K562 (cell line): ENCODE measurements at regions not wholly inside any gene's neighbourhood (a gene's known extent, or its start where the extent isn't known, plus 50 kb on each side); places are given as distances from the start of the nearest gene placed in this dataset.

Experiments
- ATAC-seq: fragments of 200-7000 bp; cut with Tn5 transposase; 3 replicates; pipeline ENCODE4 v1.9.1; 2020; ENCODE audit warnings: moderate library complexity
- BruUV-seq: library from RNA; stranded (reverse); fragments of 400-500 nt; replicated peaks from 2 replicates; lab custom pipeline; 2021; lab: Mats Ljungman, UMichigan
- CTCF ChIA-PET: fragments of 300-600 bp; formaldehyde crosslinking; extraction: SDS; loops from one replicate; lab custom pipeline; 2021; ENCODE audit warnings: low intra/inter-chr PET ratio; lab: Yijun Ruan, JAX
- POLR2A ChIA-PET: fragments of 300-600, 350-650 bp; sonication (Branson Sonifier 250); formaldehyde crosslinking; extraction: SDS; loops from one replicate; lab custom pipeline; 2021; ENCODE audit warnings: antibody characterized with exemption, inconsistent platforms; lab: Yijun Ruan, JAX
- DNase-seq, 4 experiments: peaks; one replicate each; pipeline versions ENCODE4 v3.0.0 to v3.0.0-alpha.2; 2011 to 2018; ENCODE audit warnings: low spot score in 3 of 4, mixed read lengths in 3 of 4; ENCODE audit errors: extremely low read depth in 1 of 4
- FAIRE-seq: peaks from 2 replicates; lab custom pipeline; 2011; peaks lifted over from hg19 to GRCh38; lab: Jason Lieb, UNC
- H2AFZ ChIP-seq: 2 replicates; pipeline ENCODE4 v1.6.0; 2011; ENCODE audit warnings: low read depth, low read length, control low read depth, inconsistent platforms
- H3K27ac ChIP-seq: fragments of 200-600 bp; 3 replicates; pipeline ENCODE4 v1.8.0; 2011; ENCODE audit warnings: low read depth, mild to moderate bottlenecking, control low read depth, inconsistent platforms, low read length, moderate library complexity, mixed read lengths; ENCODE audit errors: extremely low read depth
- H3K27me3 ChIP-seq, 2 experiments: fragments of 300-600 bp in 1 of 2; 2 replicates in 1 of 2; 3 replicates in 1 of 2; pipeline versions ENCODE4 v1.6.0 to v1.8.0; 2011; ENCODE audit warnings: inconsistent platforms in 2 of 2, low read length in 2 of 2, mild to moderate bottlenecking in 1 of 2, mixed read lengths in 1 of 2, moderate library complexity in 1 of 2; ENCODE audit not compliant: control insufficient read depth in 2 of 2, insufficient read depth in 2 of 2
- H3K36me3 ChIP-seq: fragments of 300-600 bp; 3 replicates; pipeline ENCODE4 v1.8.0; 2011; ENCODE audit warnings: mild to moderate bottlenecking, low read length, inconsistent platforms; ENCODE audit not compliant: control insufficient read depth, insufficient read depth
- H3K4me1 ChIP-seq, 2 experiments: fragments of 200-600 bp in 1 of 2; replicated peaks in 1 of 2; 2 replicates in 1 of 2; 3 replicates in 1 of 2; pipeline versions ENCODE4 v1.5.1 to v1.8.0; 2011; ENCODE audit warnings: inconsistent platforms in 2 of 2, low read length in 2 of 2, mild to moderate bottlenecking in 1 of 2, mixed read lengths in 1 of 2, moderate library complexity in 1 of 2; ENCODE audit not compliant: control insufficient read depth in 2 of 2, insufficient read depth in 2 of 2
- H3K4me2 ChIP-seq: 2 replicates; pipeline ENCODE4 v1.6.1; 2011; ENCODE audit warnings: low read length, control low read depth, inconsistent platforms, mixed read lengths; ENCODE audit not compliant: insufficient read depth
- H3K4me3 ChIP-seq: fragments of 200-600 bp; sonication (generic), shearing (Covaris generic); 2 replicates; pipeline ENCODE4 v1.5.1; 2016; ENCODE audit warnings: control low read depth, inconsistent platforms
- H3K79me2 ChIP-seq: fragments of 200-600 bp; 3 replicates; pipeline ENCODE4 v1.8.0; 2011; ENCODE audit warnings: low read length, inconsistent platforms; ENCODE audit not compliant: control insufficient read depth, insufficient read depth
- H3K9ac ChIP-seq, 2 experiments: 2 replicates each; pipeline versions ENCODE4 v1.6.0 to v1.6.1; 2011; ENCODE audit warnings: low read depth in 2 of 2, low read length in 2 of 2, control low read depth in 1 of 2, inconsistent platforms in 1 of 2, mild to moderate bottlenecking in 1 of 2, mixed read lengths in 1 of 2; ENCODE audit not compliant: insufficient read depth in 1 of 2
- H3K9me1 ChIP-seq: one replicate; pipeline ENCODE4 v1.6.0; 2011; ENCODE audit warnings: inconsistent platforms, mild to moderate bottlenecking, low read length, moderate library complexity; ENCODE audit not compliant: control insufficient read depth, insufficient read depth
- H3K9me3 ChIP-seq: replicated peaks from 2 replicates; pipeline ENCODE4 v1.5.1; 2011; ENCODE audit warnings: low read depth, low read length, inconsistent platforms; ENCODE audit not compliant: control insufficient read depth, insufficient read depth
- H4K20me1 ChIP-seq: replicated peaks from 2 replicates; pipeline ENCODE4 v1.6.1; 2011; ENCODE audit warnings: low read length, inconsistent platforms, mixed read lengths; ENCODE audit not compliant: control insufficient read depth, insufficient read depth
- BCL6 ChIP-seq: fragments of 250-450 bp; sonication (Bioruptor Pico); IDR thresholded peaks from 2 replicates; pipeline ENCODE4 v1.4.0; 2020
- BCOR ChIP-seq: fragments of 450-650 bp; IDR thresholded peaks from 2 replicates; pipeline ENCODE4 v1.6.1; 2016
- BRF1 ChIP-seq: IDR thresholded peaks from 3 replicates; pipeline ENCODE4 v1.6.1; 2011; ENCODE audit warnings: borderline replicate concordance, mild to moderate bottlenecking; ENCODE audit not compliant: insufficient read length; ENCODE audit errors: extremely low read depth
- CBFA2T3 ChIP-seq: fragments of 450-650 bp; IDR thresholded peaks from 2 replicates; pipeline ENCODE4 v1.6.1; 2017
- GABPA ChIP-seq: fragments of 200-800 bp; sonication (Bioruptor generic); conservative IDR thresholded peaks from 2 replicates; pipeline ENCODE4 v1.6.1; 2016; ENCODE audit warnings: low read depth, missing genetic modification characterization, missing compliant biosample characterization
- KDM1A ChIP-seq, 2 experiments: fragments of 450-650 bp; IDR thresholded peaks; 2 replicates each; pipeline ENCODE4 v1.6.1; 2016; ENCODE audit warnings: mild to moderate bottlenecking in 2 of 2
- MYNN ChIP-seq, 2 experiments: sonication (generic); formaldehyde crosslinking in 1 of 2; IDR thresholded peaks; 2 replicates each; pipeline versions ENCODE4 v1.5.0 to v1.6.1; 2016 to 2020; ENCODE audit warnings: antibody characterized with exemption in 1 of 2, missing genetic modification reagents in 1 of 2
- NFXL1 ChIP-seq: fragments of 450-650 bp; formaldehyde crosslinking; IDR thresholded peaks from 2 replicates; pipeline ENCODE4 v1.4.0; 2021; ENCODE audit warnings: mild to moderate bottlenecking
- RB1 ChIP-seq: fragments of 450-650 bp; IDR thresholded peaks from 2 replicates; pipeline ENCODE4 v1.6.1; 2017; ENCODE audit warnings: low read depth, mild to moderate bottlenecking
- ZFP36 ChIP-seq: fragments of 150-350 bp; IDR thresholded peaks from 2 replicates; pipeline ENCODE4 v1.6.1; 2018; ENCODE audit warnings: low read length, low read depth; ENCODE audit not compliant: partially characterized antibody
- ZNF174 ChIP-seq: fragments of 250-450 bp; sonication (Bioruptor Pico); IDR thresholded peaks from 2 replicates; pipeline ENCODE4 v1.4.0; 2020; ENCODE audit warnings: mild to moderate bottlenecking
- ZNF217 ChIP-seq: sonication (generic); formaldehyde crosslinking; IDR thresholded peaks from 2 replicates; pipeline ENCODE4 v1.8.0; 2022; ENCODE audit warnings: mild to moderate bottlenecking, missing genetic modification reagents
- ZNF3 ChIP-seq: fragments of 250-450 bp; sonication (Bioruptor Pico); IDR thresholded peaks from 2 replicates; pipeline ENCODE4 v1.5.0; 2021; ENCODE audit warnings: mild to moderate bottlenecking, moderate library complexity
- ZNF551 ChIP-seq: fragments of 250-450 bp; sonication (Bioruptor Pico); IDR thresholded peaks from 2 replicates; pipeline ENCODE4 v1.5.0; 2021; ENCODE audit warnings: mild to moderate bottlenecking, moderate library complexity
- ZNF644 ChIP-seq: fragments of 200-800 bp; sonication (Bioruptor generic); IDR thresholded peaks from 2 replicates; pipeline ENCODE4 v1.6.1; 2016; ENCODE audit warnings: low read depth, missing genetic modification characterization, missing compliant biosample characterization
- ZNF717 ChIP-seq: fragments of 250-450 bp; sonication (Bioruptor Pico); IDR thresholded peaks from 2 replicates; pipeline ENCODE4 v1.5.0; 2021
- ZNF785 ChIP-seq: fragments of 250-450 bp; sonication (Bioruptor Pico); IDR thresholded peaks from 2 replicates; pipeline ENCODE4 v1.4.0; 2020; ENCODE audit warnings: mild to moderate bottlenecking
- WGBS: fragments of 100-300 bp; shearing (Covaris generic); methylation state at CpG from one replicate; pipeline ENCODE4 v1.1.6; 2016; ENCODE audit warnings: low coverage, mixed read lengths; ENCODE audit not compliant: insufficient coverage; ENCODE audit errors: missing lambda C conversion rate; 5-methylcytosine and 5-hydroxymethylcytosine counted together
- in situ Hi-C: fragments of 300-500 bp; cut with MboI; formaldehyde crosslinking; loops from 4 replicates; pipeline ENCODE4 v1.15.0; 2018; ENCODE audit warnings: inconsistent platforms, mixed read lengths
- intact Hi-C: fragments of 100-400 bp; cut with micrococcal nuclease; formaldehyde crosslinking; loops from 2 replicates; pipeline ENCODE4 v1.14.2; 2022
- TF ChIP-seq, protein P1 (sequence below): fragments of 150-350 bp; IDR thresholded peaks from 2 replicates; pipeline ENCODE4 v1.6.1; 2014; ENCODE audit warnings: low read depth, mild to moderate bottlenecking, low read length, borderline replicate concordance
- TF ChIP-seq, protein P2 (sequence below), 3 experiments: fragments of 200-800 bp in 1 of 3; sonication (Bioruptor generic) in 1 of 3; sonication (generic) in 1 of 3; formaldehyde crosslinking in 1 of 3; IDR thresholded peaks; 2 replicates each; pipeline versions ENCODE4 v1.6.1 to v1.8.0; 2016 to 2022; ENCODE audit warnings: mild to moderate bottlenecking in 2 of 3, missing compliant biosample characterization in 2 of 3, missing genetic modification characterization in 2 of 3, missing genetic modification reagents in 1 of 3
- TF ChIP-seq, protein P3 (sequence below): sonication (generic); formaldehyde crosslinking; IDR thresholded peaks from 2 replicates; pipeline ENCODE4 v1.8.0; 2022; ENCODE audit warnings: mild to moderate bottlenecking, missing genetic modification reagents

DNA sequence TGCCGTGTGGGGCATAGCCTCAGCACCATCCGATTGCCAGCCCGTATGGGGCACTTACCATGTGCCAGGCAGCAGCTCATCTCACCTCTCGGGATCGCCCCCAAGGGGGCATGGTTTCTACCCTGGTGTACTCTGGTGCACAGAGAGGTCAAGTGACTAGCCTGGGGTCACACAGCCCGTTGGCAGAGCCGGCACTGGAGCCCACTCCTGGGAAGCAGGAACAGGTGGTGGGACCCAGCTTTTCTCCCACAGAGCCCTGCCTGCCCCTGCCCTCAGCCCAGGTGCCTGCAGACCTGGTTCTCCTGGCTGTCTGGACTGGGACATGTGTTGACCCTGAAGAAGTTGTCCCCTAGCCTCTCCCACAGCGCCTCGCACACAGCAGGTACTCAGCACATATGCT is 141.8 kb upstream of the CIBAR2 start:
- Histone ChIP-seq H3K9ac (no peak overlapping the region), H3K27me3 (no peaks in the 10 kb centered on the region), H3K4me2 (no peak overlapping the region), H3K4me3 (no peak overlapping the region), H2AFZ (no peak overlapping the region), H3K4me1 (peaks cover 2 to 52% of the 10 kb centered on the region in 2 experiments; a peak in 3 of 5 replicates), H3K27ac (no peak overlapping the region), H3K9me3 (no peaks in the 10 kb centered on the region), H3K79me2 (peaks cover 6% of the 10 kb centered on the region; the same call in 2 of the 3 replicates), H4K20me1 (peaks cover 55% of the 10 kb centered on the region), H3K9me1 (peaks cover 7% of the 10 kb centered on the region), H3K36me3 (no peaks in the 10 kb centered on the region)
- ATAC-seq (no peak), DNase-seq (no peak), FAIRE-seq (no peak)
- intact Hi-C loops: no loop called here
- in situ Hi-C loops: loop anchor here (10.0 kb wide), 1 partner anchor 139 kb away; the partner anchor contains the start of gene CIBAR2
- ChIA-PET CTCF (interaction anchor here (0.6 kb wide), 1 partner anchor 62 kb away, joined by 5 read pairs; no protein-coding TSS in a partner anchor), POLR2A (interaction anchor here (0.6 kb wide), 1 partner anchor 110 kb away, joined by 4 read pairs; no protein-coding TSS in a partner anchor)
- 63% methylated on average over 9 of the region's 9 CpGs for WGBS
- BruUV-seq: no TSS peak
- TF ChIP-seq KDM1A (IDR thresholded peaks at IDR 0.05) (peak; percentile 29 to 58; a peak in 1 of 4 replicates), CBFA2T3 (no peak), NFXL1 (CRISPR knock-in tag) (no peak), ZNF551 (no peak), MYNN (IDR thresholded peaks at IDR 0.05) (no peak), MYNN (CRISPR knock-in tag; IDR thresholded peaks at IDR 0.05) (no peak), ZNF217 (no peak), ZNF3 (CRISPR knock-in tag) (no peak), ZFP36 (peak; percentile 86), GABPA (no peak), BCL6 (CRISPR knock-in tag) (no peak), ZNF785 (CRISPR knock-in tag) (no peak), RB1 (no peak), BRF1 (no peak), BCOR (peak; percentile 88), ZNF644 (no peak), ZNF174 (CRISPR knock-in tag) (no peak), ZNF717 (no peak)
- TF ChIP-seq, protein P1, sequence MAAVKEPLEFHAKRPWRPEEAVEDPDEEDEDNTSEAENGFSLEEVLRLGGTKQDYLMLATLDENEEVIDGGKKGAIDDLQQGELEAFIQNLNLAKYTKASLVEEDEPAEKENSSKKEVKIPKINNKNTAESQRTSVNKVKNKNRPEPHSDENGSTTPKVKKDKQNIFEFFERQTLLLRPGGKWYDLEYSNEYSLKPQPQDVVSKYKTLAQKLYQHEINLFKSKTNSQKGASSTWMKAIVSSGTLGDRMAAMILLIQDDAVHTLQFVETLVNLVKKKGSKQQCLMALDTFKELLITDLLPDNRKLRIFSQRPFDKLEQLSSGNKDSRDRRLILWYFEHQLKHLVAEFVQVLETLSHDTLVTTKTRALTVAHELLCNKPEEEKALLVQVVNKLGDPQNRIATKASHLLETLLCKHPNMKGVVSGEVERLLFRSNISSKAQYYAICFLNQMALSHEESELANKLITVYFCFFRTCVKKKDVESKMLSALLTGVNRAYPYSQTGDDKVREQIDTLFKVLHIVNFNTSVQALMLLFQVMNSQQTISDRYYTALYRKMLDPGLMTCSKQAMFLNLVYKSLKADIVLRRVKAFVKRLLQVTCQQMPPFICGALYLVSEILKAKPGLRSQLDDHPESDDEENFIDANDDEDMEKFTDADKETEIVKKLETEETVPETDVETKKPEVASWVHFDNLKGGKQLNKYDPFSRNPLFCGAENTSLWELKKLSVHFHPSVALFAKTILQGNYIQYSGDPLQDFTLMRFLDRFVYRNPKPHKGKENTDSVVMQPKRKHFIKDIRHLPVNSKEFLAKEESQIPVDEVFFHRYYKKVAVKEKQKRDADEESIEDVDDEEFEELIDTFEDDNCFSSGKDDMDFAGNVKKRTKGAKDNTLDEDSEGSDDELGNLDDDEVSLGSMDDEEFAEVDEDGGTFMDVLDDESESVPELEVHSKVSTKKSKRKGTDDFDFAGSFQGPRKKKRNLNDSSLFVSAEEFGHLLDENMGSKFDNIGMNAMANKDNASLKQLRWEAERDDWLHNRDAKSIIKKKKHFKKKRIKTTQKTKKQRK: no peak
- TF ChIP-seq, protein P2, sequence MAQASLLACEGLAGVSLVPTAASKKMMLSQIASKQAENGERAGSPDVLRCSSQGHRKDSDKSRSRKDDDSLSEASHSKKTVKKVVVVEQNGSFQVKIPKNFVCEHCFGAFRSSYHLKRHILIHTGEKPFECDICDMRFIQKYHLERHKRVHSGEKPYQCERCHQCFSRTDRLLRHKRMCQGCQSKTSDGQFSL (CRISPR knock-in tag; IDR thresholded peaks at IDR 0.05): peak; percentile 66; the same call in 1 of the 2 replicates
- TF ChIP-seq, protein P2 (tag; IDR thresholded peaks at IDR 0.05): no peak
- TF ChIP-seq, protein P3, sequence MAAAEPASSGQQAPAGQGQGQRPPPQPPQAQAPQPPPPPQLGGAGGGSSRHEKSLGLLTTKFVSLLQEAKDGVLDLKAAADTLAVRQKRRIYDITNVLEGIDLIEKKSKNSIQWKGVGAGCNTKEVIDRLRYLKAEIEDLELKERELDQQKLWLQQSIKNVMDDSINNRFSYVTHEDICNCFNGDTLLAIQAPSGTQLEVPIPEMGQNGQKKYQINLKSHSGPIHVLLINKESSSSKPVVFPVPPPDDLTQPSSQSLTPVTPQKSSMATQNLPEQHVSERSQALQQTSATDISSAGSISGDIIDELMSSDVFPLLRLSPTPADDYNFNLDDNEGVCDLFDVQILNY (CRISPR knock-in tag): no peak
